GM12891 (cell line): ENCODE measurements at regions not wholly inside any gene's neighbourhood (a gene's known extent, or its start where the extent isn't known, plus 50 kb on each side); places are given as distances from the start of the nearest gene placed in this dataset.

ENCODE experiments used
- PAX5 ChIP-seq: IDR thresholded peaks from 2 replicates; pipeline ENCODE4 v1.6.1; 2011; ENCODE audit warnings: low read length, moderate library complexity, mild to moderate bottlenecking; ENCODE audit not compliant: insufficient read depth, severe bottlenecking
- POLR2A ChIP-seq: IDR thresholded peaks from 2 replicates; pipeline ENCODE4 v1.6.1; 2011; ENCODE audit warnings: low read depth, low read length, control low read depth
- POLR2AphosphoS5 ChIP-seq: IDR thresholded peaks from 2 replicates; pipeline ENCODE4 v1.6.1; 2011; ENCODE audit warnings: low read depth, low read length, control low read depth
- POU2F2 ChIP-seq: IDR thresholded peaks from 2 replicates; pipeline ENCODE4 v1.6.1; 2011; ENCODE audit warnings: low read depth, mild to moderate bottlenecking, control low read depth, low read length, moderate library complexity
- SPI1 ChIP-seq: IDR thresholded peaks from 2 replicates; pipeline ENCODE4 v1.6.1; 2011; ENCODE audit warnings: low read depth, low read length, control low read depth
- TAF1 ChIP-seq: IDR thresholded peaks from 2 replicates; pipeline ENCODE4 v1.6.1; 2011; ENCODE audit warnings: low read depth, low read length, control low read depth

- TF ChIP-seq POLR2A (no peak), POLR2AphosphoS5 (no peak), SPI1 (no peak), TAF1 (no peak), POU2F2 (no peak), PAX5 (no peak)
Measured at GRCh38 chr12:124172636-124173035, 122.3 kb upstream of the RFLNA start.
